Fibroblast of the aortic adventitia (primary cell): ENCODE measurements at regions not wholly inside any gene's neighbourhood (a gene's known extent, or its start where the extent isn't known, plus 50 kb on each side); places are given as distances from the start of the nearest gene placed in this dataset.
"Not testable (repeated sequence)": the region's sequence is repeated elsewhere in the genome, so short reads cannot be mapped to it uniquely, and the experiment has no call there.

Experiments used
- DNase-seq: peaks from one replicate; pipeline ENCODE4 v3.0.0-alpha.2; 2010; ENCODE audit warnings: low read depth
- H3K4me3 ChIP-seq: 2 replicates; pipeline ENCODE4 v1.5.1; 2011; ENCODE audit warnings: low read depth, mild to moderate bottlenecking, control low read depth, low read length, moderate library complexity
- CTCF ChIP-seq: IDR thresholded peaks from 2 replicates; pipeline ENCODE4 v1.5.1; 2011; ENCODE audit warnings: mild to moderate bottlenecking, low read length, control low read depth, inconsistent platforms; ENCODE audit not compliant: insufficient read depth

DNA sequence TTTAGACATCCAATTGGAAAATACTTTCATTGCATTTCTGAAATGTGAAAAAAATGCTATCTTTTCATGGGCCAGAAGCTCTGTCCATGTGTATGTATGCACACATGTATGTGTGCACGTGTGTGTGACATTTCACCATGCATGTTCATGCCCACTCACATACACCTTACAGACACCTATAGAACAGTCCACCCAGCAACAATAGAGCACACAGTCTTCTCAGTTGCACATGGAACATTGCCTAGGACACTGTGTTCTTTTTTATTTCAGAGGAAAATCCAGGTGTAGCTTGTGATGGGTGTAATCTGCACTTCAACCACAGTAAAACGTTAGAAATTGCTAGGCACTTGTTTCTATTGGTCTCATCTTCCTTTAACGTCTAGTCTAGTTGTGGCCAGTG lies 114.8 kb upstream of the RGPD4 start:
- DNase-seq, result no peak
- no peak for TF ChIP-seq CTCF
- no peak overlapping the region for H3K4me3 ChIP-seq

DNA sequence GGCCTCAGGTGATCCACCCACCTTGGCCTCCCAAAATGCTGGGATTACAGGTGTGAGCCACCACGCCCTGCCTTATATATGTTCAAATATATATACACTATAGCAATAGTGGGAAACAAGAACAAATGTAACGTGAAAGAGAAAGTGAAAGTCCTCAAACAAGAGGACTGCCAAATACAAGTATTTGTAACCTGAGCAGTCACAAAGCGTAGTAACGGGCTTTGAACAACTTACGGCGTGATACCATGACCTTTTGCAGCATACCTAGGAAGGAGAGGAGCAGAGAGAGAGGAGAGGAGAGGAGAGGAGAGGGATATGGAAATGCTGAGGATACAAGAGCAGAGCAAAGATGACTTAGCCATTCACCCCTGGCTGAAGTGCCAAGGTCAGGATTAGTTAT lies 113.8 kb upstream of the RGPD4 start:
- DNase-seq, result no peak
- TF ChIP-seq CTCF, result no peak
- H3K4me3 ChIP-seq, result peak overlapping the region; percentile 3

DNA sequence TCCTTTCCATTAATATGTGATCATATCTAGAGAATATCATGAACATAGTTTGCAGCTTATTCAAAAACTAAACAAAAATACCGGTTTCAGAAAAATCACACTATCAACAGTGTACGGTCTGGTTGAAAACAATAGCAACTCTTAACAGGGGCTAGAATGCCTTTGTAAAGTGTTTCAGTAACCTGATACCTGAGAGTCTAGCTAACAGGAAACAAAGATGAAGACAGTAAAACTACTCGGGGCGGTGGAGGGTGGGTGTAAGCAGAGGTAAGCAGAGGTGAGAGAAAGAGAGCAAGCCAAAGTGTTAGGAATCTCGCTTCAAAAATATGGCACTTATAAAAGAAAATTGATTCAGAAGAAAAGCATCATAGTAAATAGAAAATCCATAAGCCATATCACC lies 109.0 kb upstream of the RGPD4 start:
- no peak overlapping the region for H3K4me3 ChIP-seq
- no peak for DNase-seq
- TF ChIP-seq CTCF, result no peak

DNA sequence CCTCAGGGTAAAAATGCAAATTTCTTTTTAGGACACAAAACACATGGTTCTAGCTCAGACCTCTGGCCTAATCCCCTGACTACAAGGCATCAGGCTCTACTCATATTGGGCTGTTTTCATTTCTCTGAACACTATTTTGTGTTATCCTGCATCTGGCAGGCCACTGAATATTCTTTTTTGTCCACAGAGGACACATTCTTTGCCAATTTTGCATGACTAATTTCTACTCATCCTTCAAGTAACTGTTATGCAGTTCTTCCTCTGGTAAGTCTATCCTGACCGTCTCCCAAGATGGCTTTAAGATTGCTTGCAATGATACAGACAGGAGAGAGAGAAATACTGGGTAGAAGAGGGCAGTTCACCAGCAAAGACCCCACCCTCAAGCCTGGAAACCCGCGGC lies 107.6 kb upstream of the RGPD4 start:
- no peak for DNase-seq
- TF ChIP-seq CTCF, result no peak
- H3K4me3 ChIP-seq, result no peak overlapping the region

DNA sequence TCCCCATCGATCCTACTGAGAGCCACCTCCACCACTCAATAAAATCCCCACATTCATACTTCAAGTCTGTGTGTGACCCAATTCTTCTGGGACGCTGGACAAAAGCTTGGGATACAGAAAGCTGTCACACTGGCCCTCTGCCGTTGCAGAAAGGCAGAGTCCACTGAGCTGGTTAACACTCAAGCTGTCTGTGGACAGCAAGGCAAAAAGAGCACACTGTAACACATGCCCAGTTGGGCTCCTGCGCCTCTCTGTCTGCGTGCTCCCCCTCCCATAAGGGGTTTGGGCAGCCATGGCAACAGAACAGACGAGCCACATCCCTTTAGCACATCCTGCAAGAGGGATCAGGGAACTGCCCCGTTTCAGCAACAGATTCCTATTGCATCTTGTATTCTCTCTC lies 106.9 kb upstream of the RGPD4 start:
- no peak overlapping the region for H3K4me3 ChIP-seq
- DNase-seq, result no peak
- no peak for TF ChIP-seq CTCF

DNA sequence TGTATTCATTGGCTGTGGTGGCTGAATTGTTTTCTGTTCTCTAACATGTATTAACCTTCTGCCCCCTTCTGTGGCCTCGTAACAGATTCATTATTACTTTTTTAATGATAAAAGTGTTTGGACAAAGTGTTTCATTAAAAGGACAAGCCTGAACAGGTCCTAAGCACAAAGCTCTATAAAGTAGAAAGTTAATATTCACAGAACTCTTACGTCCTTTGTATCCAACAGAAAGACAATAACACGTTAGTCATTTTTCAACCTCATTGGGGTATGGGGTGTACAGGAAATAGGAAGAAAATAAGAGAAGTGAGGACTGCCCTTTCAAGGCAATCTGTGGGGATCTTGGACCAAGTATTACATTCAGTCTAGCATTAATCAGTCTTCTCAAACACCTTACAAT lies 105.5 kb upstream of the RGPD4 start:
- no peak overlapping the region for H3K4me3 ChIP-seq
- DNase-seq, result no peak
- no peak for TF ChIP-seq CTCF

DNA sequence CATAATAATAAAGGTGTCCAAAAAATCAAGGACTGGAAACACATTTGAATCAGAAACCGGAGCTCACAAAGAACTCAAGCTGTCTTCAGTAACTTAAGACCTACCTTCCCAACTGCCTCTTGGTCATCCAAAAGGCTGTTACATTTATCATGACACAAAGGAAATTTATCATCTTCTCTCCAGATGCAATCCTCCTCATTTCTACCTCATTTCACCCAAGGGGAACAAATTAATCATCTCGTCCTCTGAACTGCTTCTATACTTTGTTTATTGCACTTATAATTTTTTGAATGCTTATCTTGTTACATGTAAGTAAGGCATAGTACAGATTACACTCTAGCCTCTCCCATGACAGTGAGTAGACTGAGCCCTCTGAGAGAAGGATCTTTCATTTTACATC lies 105.1 kb upstream of the RGPD4 start:
- no peak for DNase-seq
- H3K4me3 ChIP-seq, result no peak overlapping the region
- no peak for TF ChIP-seq CTCF

GRCh38 chr2:107725824-107726223 lies 100.9 kb upstream of the RGPD4 start:
- H3K4me3 ChIP-seq, DNase-seq: not testable (repeated sequence)
